T47D (cell line): ENCODE measurements at regions not wholly inside any gene's neighbourhood (a gene's known extent, or its start where the extent isn't known, plus 50 kb on each side); places are given as distances from the start of the nearest gene placed in this dataset.

Experiments used
- DNase-seq, 2 experiments: peaks; one replicate each; pipeline versions ENCODE4 v3.0.0 to v3.0.0-alpha.2; 2011 to 2012; ENCODE audit warnings: low read depth in 1 of 2, low spot score in 1 of 2
- JUND ChIP-seq: IDR thresholded peaks from 2 replicates; pipeline ENCODE4 v1.6.1; 2012; ENCODE audit warnings: low read depth
- in situ Hi-C: cut with HindIII; loops from 2 replicates; pipeline ENCODE4 v1.10.0; 2016; ENCODE audit warnings: low sequenced_read_pairs, low pct_unique_long_range_greater_than_20kb

- DNase-seq: peak in 1 of 2 experiments; percentile 18
Observed at GRCh38 chr5:5658226-5658625, 235.7 kb downstream of the ICE1 start.

GRCh38 chr5:5652181-5652580 is 229.7 kb downstream of the ICE1 start:
- DNase-seq: no peak
- in situ Hi-C loops: no loop called here
- no peak for TF ChIP-seq JUND

More at GRCh38 chr5:5658226-5658625, 235.7 kb downstream of the ICE1 start:
- no peak for TF ChIP-seq JUND
- in situ Hi-C loops: no loop called here

GRCh38 chr5:5650949-5651348 is 228.5 kb downstream of the ICE1 start:
- in situ Hi-C loops: no loop called here
- no peak for DNase-seq
- TF ChIP-seq JUND: no peak

GRCh38 chr5:5650242-5650641 is 227.8 kb downstream of the ICE1 start:
- in situ Hi-C loops: no loop called here
- TF ChIP-seq JUND: no peak
- DNase-seq: peak; percentile 7 to 85

- in situ Hi-C loops: no loop called here
- no peak for TF ChIP-seq JUND
- DNase-seq: no peak
Observed at GRCh38 chr5:5649641-5650040, 227.2 kb downstream of the ICE1 start.

- no peak for TF ChIP-seq JUND
- in situ Hi-C loops: no loop called here
- DNase-seq: no peak
Observed at GRCh38 chr5:5648694-5649093, 226.2 kb downstream of the ICE1 start.

DNA sequence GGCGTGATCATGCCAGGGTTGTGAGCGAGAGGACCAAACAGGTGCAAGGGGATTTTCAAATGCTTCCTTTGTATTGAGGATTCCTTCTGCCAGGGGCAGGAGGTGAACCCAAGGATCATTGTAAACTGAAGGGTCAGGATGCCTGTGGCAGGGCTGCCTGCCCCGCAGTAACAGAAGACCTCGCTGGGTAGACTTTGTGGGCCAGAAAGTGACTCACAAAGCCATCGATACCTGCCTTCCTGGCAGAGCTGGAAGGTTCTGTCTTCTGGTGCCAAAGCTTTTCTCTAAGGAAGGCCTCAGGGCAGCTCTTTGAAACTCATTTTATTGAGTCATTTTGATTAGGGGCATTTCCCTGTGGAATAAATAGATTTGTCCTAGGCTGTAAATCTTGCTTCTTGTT is 223.4 kb downstream of the ICE1 start:
- TF ChIP-seq JUND: no peak
- no peak for DNase-seq
- in situ Hi-C loops: no loop called here

GRCh38 chr5:5645198-5645597 is 222.7 kb downstream of the ICE1 start:
- TF ChIP-seq JUND: no peak
- in situ Hi-C loops: no loop called here
- DNase-seq: no peak

DNA sequence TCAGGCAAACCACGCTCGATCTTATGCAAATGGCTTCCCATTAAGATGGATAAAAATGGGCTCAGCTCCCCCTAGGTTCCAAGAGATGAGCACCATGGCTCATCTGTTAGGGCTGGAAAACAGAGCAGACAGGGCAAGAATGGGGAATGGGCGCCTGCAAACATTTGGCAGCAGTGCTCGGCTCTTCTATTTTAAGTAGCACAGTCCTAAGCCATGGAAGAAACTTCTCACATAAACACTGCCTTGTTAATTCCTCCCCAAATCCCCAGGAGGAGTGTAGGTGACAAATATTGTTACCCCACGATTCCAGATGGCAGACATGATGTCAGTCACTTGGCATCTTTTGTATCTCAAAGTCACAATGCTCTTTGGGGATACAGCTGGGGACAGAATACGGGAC is 221.8 kb downstream of the ICE1 start:
- DNase-seq: no peak
- in situ Hi-C loops: no loop called here
- TF ChIP-seq JUND: no peak

GRCh38 chr5:5643481-5643880 is 221.0 kb downstream of the ICE1 start:
- in situ Hi-C loops: no loop called here

DNA sequence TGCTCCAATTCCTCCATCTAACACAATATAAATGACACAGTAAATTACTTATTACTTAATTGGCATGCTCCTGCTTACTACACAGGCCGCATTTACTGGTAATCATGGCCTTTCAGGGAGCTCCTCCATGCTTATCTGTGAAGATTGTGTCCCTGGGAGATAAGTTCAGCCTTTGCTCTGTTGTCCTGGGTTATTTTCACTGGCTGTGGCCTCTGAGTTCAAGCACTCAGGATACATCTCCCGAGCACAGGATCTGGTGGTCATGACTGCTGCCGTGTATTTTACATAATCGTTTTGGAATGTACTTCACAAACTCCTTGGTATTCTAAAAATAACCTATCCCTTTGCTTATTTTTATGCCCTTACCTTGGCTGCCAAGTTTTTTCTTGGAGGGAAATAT is 215.7 kb downstream of the ICE1 start:
- no peak for TF ChIP-seq JUND
- in situ Hi-C loops: no loop called here
- DNase-seq: no peak

More at GRCh38 chr5:5643481-5643880, 221.0 kb downstream of the ICE1 start:
- TF ChIP-seq JUND: no peak
- no peak for DNase-seq

DNA sequence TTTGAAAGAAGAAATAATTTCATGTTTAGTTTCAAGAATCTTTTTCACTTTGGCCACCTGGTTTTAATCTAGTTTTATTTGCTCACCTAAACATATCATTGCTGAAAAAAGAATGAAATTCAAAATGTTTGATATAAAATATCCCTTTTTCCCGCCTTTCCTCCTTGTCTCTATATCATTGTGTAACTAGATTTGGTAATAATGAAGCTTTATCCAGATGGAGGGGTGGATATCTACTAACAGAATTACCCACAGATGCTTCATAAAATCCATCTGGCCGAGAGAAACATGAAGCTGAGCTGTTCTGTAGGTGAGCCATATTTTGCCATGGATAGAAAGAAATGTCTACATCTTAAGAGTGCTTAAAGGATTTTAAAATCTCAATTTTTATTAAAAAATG is 214.7 kb downstream of the ICE1 start:
- in situ Hi-C loops: no loop called here
- no peak for TF ChIP-seq JUND
- DNase-seq: no peak

DNA sequence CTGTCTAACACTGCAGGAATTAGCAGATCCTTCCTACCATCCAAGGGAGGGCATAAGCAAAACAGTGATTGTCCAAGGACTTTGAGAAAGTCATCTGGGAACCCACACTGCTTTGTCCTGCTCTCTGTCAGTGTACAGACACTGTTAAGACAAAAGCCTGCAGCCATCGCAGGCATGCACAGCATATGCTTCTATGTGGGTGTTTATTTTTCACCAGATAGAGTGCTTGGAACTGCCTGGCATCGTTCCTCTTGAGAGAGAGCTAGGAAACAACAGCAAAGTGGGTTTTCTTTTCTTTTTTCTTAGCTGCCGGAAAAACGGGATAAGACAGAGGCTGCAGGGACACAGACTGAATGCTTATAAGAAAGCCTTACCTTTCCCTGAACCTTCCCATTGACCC is 212.3 kb downstream of the ICE1 start:
- in situ Hi-C loops: no loop called here
- DNase-seq: no peak
- no peak for TF ChIP-seq JUND

GRCh38 chr5:5633579-5633978 is 211.1 kb downstream of the ICE1 start:
- in situ Hi-C loops: no loop called here
- no peak for TF ChIP-seq JUND
- DNase-seq: no peak

- TF ChIP-seq JUND: no peak
- in situ Hi-C loops: no loop called here
- DNase-seq: no peak
Observed at GRCh38 chr5:5632678-5633077, 210.2 kb downstream of the ICE1 start.
